NCI-H1105 (cell line): ENCODE measurements at regions not wholly inside any gene's neighbourhood (a gene's known extent, or its start where the extent isn't known, plus 50 kb on each side); places are given as distances from the start of the nearest gene placed in this dataset.

ENCODE experiments used
- DNase-seq: peaks from one replicate; lab custom pipeline; 2025; lab: John Stamatoyannopoulos, UW

DNA sequence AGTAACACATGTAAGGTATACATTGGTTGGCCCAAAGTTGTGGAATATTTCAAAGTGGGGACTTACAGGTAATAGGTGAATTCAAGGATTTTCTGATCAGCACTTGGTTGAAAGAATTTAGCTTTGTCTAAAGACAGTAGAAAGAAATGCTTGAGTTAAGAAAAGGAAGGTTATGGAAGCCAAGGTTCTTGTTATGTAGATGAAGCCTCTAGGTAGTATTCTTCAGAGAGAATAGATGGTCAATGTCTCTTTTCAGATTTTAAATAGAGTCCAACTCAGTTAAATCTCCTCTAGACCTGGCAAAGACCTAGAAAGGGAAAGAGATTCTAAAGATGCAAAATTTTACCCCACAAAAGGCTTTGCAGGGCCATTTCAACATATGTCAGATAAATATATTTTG lies 157.4 kb downstream of the ANKRD30B start:
- no peak for DNase-seq

- DNase-seq: no peak
These were observed 158.0 kb downstream of the ANKRD30B start for GRCh38 chr18:14905979-14906378.

DNA sequence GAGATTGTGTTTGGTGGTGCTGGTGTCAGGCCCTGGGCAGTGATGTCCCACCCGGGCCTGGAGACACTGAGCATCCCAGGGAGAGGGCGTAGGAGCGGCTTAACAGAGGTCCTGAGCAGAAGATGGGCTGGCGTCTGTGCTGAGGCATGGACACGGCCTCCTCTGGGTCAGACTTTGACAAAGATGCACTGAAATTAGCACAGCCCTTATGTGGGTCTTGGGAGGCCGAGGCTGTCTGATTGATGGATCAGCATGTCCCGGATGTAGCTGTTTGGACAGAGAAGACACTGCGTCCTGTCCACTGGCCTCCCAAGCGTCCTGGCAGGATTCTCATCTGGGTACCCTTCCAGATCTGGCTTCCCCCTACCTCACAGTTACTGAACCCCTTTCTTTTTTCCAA lies 159.4 kb downstream of the ANKRD30B start:
- DNase-seq: no peak

DNA sequence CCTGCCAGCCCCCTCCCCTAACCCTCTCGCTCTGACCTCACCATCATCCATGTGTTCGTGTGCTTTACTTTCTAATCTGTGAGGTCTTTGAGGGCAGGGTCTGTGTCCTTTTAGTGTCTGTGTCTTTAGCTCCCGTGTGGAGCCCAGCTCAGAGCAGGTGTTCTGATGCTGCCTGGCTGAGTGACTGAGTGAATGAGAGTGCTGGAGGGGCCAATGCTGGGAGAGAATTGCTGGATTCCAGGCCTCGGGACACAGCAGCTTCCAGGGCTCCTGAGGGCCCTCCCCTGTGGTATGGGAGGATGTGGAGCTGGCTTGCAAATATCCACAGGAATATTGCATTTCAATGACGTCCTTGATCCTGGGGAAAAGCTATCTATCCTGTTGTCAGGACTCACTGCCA lies 160.6 kb downstream of the ANKRD30B start:
- no peak for DNase-seq

- DNase-seq: no peak
These were observed 165.0 kb downstream of the ANKRD30B start for GRCh38 chr18:14912967-14913366.

DNA sequence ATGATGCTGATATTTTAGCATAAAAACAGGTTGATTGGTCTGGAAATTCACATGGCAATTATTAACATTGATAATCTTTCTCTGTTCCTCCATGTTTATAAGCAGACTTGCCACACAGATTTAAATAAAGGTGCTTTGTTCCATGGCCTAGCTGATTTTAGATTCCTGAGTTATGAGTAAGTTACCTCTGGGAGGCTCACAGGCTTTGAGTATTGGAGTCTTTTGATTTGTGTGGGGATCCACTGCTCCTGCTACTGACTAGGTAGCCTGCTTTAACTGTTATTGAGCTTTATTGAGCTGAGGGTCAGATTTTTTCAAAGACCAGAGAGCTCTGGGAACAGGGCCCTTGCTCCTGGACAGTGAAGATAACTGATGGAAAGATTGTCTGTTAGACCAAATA lies 166.1 kb downstream of the ANKRD30B start:
- DNase-seq: no peak

- DNase-seq: no peak
These were observed 166.8 kb downstream of the ANKRD30B start for GRCh38 chr18:14914771-14915170.

DNA sequence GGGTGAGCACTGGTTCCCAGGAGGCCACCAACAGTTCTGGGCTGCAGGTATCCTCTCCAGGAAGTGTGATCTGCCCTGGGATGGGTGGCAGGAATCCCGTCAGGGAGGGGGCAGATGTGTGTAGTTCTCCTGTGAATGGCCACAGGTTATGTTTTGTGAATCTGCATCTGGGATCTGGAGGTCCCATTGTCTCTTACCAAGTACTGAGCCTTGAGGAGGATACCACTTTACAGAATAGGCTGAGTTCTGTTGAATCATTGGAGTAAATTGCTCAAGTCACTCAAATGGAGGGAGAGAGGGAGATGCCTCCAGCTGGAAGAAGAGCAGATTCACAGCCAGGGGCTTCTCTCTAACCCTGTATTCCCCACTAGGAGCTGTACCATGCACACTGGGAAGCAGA lies 168.2 kb downstream of the ANKRD30B start:
- DNase-seq: no peak

GRCh38 chr18:14916851-14917250 lies 168.9 kb downstream of the ANKRD30B start:
- no peak for DNase-seq

DNA sequence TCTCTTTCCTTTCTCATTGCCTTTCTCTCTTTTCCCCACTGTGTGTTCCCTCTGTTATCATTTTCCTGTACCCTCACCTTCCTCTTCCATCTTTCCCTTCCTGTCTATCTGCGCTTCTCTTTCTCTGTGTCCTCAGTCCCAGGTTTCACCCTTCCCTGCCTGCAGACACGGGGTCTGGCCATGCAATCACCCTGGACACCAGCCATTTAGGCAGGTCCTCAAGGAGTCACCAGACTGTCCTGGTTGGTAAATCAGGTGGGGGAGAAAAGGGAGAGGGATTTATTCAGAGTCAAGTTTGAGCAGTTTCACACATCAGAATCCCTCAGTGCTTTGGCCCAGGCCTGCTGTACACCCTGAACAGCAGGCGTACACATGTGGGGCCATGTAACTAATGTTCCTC lies 169.3 kb downstream of the ANKRD30B start:
- DNase-seq: no peak

DNA sequence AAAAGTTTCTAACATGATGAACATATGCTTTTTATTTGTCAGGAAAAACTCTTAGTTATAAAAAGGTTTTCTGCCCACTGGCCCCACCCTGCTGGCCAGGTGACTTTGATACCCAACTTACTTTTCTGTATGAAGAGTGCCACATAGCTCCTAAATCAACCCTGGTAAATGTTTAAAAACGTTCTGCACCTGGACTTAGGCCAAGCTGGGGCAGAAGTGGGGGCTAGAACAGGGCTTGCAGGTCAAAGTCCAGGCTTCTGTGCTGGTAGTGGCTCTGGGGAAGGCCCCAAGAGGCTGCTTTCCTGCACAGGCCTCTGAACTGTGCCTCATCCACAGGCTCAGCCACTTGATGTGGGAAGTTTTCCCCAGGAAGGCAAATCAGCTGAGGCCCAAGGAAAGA lies 171.7 kb downstream of the ANKRD30B start:
- no peak for DNase-seq

DNA sequence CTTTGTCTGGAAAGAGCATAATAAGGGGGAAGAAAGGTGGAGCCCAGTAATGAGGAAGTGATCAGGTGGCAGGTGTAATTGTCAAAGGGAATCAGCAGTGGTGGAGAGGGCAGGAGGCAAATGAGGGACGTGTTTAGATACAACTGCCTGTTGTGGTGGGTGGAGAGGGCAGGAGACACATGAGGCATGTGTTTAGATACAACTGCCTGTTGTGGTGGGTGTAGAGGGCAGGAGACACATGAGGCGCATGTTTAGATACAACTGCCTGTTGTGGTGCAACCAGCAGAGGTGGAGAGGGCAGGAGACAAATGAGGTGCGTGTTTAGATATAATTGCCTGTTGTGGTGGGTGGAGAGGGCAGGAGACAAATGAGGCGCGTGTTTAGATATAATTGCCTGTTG lies 173.1 kb downstream of the ANKRD30B start:
- DNase-seq: no peak

DNA sequence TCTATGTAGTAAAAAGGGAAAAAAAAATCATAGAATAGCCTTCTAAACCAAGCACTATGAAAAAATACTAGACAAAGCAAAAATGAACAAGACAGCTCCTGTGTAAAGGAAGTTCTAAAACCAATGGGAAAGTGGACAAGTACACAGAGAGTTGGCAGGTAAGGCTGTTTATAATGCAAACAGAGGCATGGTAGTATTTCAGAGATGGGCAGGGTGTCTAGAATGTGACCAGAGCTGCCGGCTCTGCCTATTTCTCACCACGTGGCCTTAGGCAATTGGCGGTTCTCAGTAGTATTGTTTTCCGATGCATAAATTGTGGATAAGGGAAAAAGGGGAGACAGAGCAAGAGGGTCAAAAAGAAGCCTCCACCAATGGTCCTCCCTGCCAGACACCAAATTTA lies 173.6 kb downstream of the ANKRD30B start:
- DNase-seq: no peak

DNA sequence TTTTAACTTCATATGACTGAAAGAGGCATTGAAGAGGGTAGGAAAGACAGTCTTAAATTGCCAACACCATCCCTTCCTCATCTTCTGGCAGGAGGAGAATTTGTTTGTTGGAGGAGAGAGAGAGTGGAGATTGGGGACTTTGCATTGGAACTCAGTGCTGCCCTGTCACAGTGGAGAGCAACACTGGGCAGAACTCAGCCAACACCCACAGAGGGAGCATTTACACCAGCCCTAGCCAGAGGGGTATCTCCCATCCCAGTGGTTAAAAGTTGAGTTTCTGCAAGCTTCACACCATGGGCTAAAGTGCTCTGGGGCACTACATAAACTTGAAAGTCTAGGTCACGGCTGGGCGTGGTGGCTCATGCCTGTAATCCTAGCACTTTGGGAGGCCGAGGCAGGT lies 174.1 kb downstream of the ANKRD30B start:
- DNase-seq: no peak

DNA sequence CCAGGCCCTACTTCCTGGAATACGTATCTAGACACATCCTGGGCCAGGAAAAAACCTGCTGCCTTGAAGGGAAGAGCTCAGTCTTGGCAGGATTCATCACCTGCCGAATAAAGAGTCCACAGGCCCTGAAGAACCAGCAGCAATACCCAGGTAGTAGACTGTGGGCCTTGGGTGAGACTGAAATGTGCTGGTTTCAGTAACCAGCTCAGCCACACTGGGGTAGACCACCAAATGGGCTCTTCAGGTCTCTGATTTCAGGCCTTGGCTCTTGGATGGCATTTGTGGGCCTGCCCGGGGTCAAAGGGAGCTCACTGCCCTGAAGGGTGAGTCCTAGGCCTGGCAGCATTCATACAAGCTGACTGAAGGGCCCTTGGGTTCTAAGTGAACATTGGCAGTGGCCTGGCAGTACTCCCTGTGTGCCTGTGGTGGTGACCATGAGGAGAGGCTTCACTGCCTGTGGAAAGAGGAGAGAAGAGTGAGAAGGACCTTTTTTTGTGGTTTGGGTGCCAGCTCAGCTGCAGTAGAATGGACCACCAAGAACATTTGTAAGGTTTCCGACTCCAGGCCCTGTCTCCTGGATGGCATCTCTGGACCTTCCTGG lies 175.1 kb downstream of the ANKRD30B start:
- DNase-seq: no peak

GRCh38 chr18:14924226-14924625 lies 176.3 kb downstream of the ANKRD30B start:
- no peak for DNase-seq

DNA sequence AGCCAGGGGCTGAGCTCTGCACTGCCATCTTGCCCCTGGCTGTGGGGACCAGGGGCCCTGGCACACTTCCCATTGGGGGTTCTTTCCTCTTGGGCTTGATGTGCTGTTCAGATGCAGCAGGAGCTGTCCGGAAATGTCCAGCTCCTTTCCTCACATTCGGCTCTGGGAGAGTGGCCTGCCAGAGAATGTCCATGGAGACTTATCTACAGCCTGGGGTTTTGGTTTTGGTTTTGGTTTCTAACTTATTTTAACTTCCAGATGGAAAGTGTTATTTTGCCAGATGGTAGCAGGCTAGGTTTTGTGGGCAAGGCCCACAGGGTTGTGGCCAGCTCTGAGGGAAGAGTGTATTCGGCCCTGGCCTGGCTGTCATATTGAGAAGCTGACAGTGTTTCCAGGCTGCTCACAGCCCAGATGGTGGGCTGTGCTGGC lies 177.3 kb downstream of the ANKRD30B start:
- no peak for DNase-seq

GRCh38 chr18:14927701-14928100 lies 179.7 kb downstream of the ANKRD30B start:
- DNase-seq: no peak

GRCh38 chr18:14928396-14928795 lies 180.4 kb downstream of the ANKRD30B start:
- DNase-seq: no peak

- no peak for DNase-seq
These were observed 182.1 kb downstream of the ANKRD30B start for GRCh38 chr18:14930076-14930475.

- no peak for DNase-seq
These were observed 182.6 kb downstream of the ANKRD30B start for GRCh38 chr18:14930576-14930975.

DNA sequence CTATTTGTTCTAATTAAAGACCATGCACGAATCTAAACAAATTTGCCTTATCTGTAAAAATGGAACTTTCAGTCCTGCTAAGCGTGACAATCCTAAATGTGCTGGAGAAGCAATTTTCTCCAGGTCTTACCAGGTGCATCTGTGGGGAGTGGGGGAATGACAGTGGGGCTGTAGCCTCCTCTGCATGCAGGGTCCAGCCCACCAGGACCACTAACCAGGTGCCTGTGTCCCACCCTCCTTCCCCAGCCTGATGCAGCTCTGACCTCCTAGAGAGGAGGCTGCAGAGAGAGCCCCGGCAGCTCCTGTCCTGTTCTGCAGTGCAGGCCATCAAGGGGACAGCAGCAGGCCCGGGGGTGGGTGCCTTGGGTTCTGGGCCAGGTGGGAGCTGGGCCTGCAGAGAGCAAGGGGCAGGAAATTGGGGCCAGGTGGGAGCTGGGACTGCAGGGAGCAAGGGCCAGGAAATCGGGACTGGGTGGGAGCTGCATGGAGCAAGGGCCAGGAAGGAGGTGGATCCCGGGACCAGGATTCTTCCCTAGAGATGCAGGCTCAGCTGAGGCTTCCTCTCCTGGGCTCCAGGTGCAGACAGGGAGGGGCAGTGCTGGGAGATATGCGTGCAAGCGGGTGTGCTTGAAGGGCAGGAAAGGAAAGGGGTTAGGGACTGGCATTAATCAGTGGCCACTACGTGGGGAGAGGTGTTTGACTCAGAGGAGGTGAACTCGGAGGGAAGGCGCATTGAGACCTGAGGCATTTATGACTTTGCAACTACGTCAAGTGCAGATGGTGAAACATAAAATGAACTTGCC lies 185.3 kb downstream of the ANKRD30B start:
- DNase-seq: no peak

GRCh38 chr18:14933964-14934363 lies 186.0 kb downstream of the ANKRD30B start:
- DNase-seq: no peak

DNA sequence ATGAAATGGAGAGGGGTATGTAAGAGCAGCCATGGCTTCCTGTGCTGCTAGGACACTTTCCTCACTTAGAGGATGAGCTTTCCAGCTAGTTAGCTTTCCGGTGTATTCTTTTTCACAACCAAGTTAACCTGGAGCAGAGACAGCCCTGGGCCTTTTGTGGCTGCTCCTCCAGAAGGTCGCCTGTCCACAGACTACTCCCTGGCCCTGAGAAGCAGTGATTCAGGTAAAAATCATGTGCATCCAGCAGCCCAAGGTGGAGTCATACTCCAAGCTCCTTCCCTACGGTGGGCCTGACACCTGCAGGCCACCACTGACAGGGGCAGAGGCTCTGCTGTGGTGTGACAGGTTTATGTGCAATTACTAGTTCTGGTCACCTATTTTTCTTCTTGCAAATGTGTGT lies 187.2 kb downstream of the ANKRD30B start:
- DNase-seq: no peak
